GM12878 (cell line): ENCODE measurements at regions not wholly inside any gene's neighbourhood (a gene's known extent, or its start where the extent isn't known, plus 50 kb on each side); places are given as distances from the start of the nearest gene placed in this dataset.

ENCODE experiments used
- ATAC-seq: fragments of 200-7000 bp; cut with Tn5 transposase; 3 replicates; pipeline ENCODE4 v1.9.1; 2020; ENCODE audit warnings: mild to moderate bottlenecking, moderate library complexity
- BruUV-seq: library from RNA; stranded (reverse); fragments of 400-500 nt; replicated peaks from 2 replicates; lab custom pipeline; 2021; lab: Mats Ljungman, UMichigan
- CTCF ChIA-PET: fragments of 300-600 bp; sonication (Branson Sonifier 250); formaldehyde crosslinking; extraction: SDS; loops from one replicate; lab custom pipeline; 2021; ENCODE audit warnings: inconsistent platforms; lab: Yijun Ruan, JAX
- POLR2A ChIA-PET: fragments of 350-600 bp; formaldehyde crosslinking; extraction: SDS; loops from one replicate; lab custom pipeline; 2021; ENCODE audit warnings: inconsistent platforms; lab: Charles Lee
- RAD21 ChIA-PET: fragments of 300-600 bp; sonication (Branson Sonifier 250); formaldehyde crosslinking; loops from one replicate; lab custom pipeline; 2023; ENCODE audit warnings: antibody characterized with exemption; ENCODE audit not compliant: unreplicated experiment; lab: Charles Lee
- SMC1A ChIA-PET: fragments of 300-600 bp; sonication (Branson Sonifier 250); formaldehyde crosslinking; loops from one replicate; lab custom pipeline; 2023; ENCODE audit not compliant: unreplicated experiment, uncharacterized antibody; lab: Charles Lee
- DNase-seq: peaks from one replicate; pipeline ENCODE4 v3.0.0-alpha.2; 2011; ENCODE audit warnings: low read depth, low spot score
- FAIRE-seq: peaks from 3 replicates; lab custom pipeline; 2011; peaks lifted over from hg19 to GRCh38; lab: Jason Lieb, UNC
- H2AFZ ChIP-seq: 2 replicates; pipeline ENCODE4 v1.6.0; 2011; ENCODE audit warnings: low read depth, low read length, control low read depth; ENCODE audit not compliant: control insufficient read depth
- H3K27ac ChIP-seq: 2 replicates; pipeline ENCODE4 v1.5.1; 2011; ENCODE audit warnings: control low read depth; ENCODE audit not compliant: control insufficient read depth, insufficient read depth
- H3K27me3 ChIP-seq, 2 experiments: replicated peaks in 1 of 2; 2 replicates each; pipeline versions ENCODE4 v1.6.0 to v1.6.1; 2011; ENCODE audit warnings: low read length in 1 of 2; ENCODE audit not compliant: control insufficient read depth in 2 of 2, insufficient read depth in 2 of 2
- H3K36me3 ChIP-seq, 2 experiments: 2 replicates each; pipeline ENCODE4 v1.5.1; 2011; ENCODE audit warnings: low read length in 1 of 2; ENCODE audit not compliant: control insufficient read depth in 2 of 2, insufficient read depth in 2 of 2
- H3K4me1 ChIP-seq: 2 replicates; pipeline ENCODE4 v1.6.1; 2011; ENCODE audit warnings: mild to moderate bottlenecking, low read length, moderate library complexity, mixed read lengths; ENCODE audit not compliant: control insufficient read depth, insufficient read depth
- H3K4me2 ChIP-seq: 2 replicates; pipeline ENCODE4 v1.6.0; 2011; ENCODE audit warnings: control low read depth; ENCODE audit not compliant: control insufficient read depth, insufficient read depth
- H3K4me3 ChIP-seq: fragments of 200-600 bp; sonication (generic); 2 replicates; pipeline ENCODE4 v1.5.1; 2016
- H3K79me2 ChIP-seq: 2 replicates; pipeline ENCODE4 v1.6.0; 2011; ENCODE audit warnings: low read length; ENCODE audit not compliant: control insufficient read depth, insufficient read depth
- H3K9ac ChIP-seq: 2 replicates; pipeline ENCODE4 v1.8.0; 2011; ENCODE audit warnings: low read length, control low read depth, mixed read lengths; ENCODE audit not compliant: control insufficient read depth, insufficient read depth
- H3K9me3 ChIP-seq: replicated peaks from 3 replicates; pipeline ENCODE4 v1.5.1; 2011; ENCODE audit warnings: mild to moderate bottlenecking, low read length; ENCODE audit not compliant: control insufficient read depth, insufficient read depth
- H4K20me1 ChIP-seq: 2 replicates; pipeline ENCODE4 v1.6.0; 2011; ENCODE audit not compliant: control insufficient read depth, insufficient read depth
- CBX5 ChIP-seq: sonication (generic); IDR thresholded peaks from 2 replicates; pipeline ENCODE4 v1.6.1; 2016; ENCODE audit warnings: low read depth, moderate library complexity, mild to moderate bottlenecking, inconsistent platforms
- ETV6 ChIP-seq, 2 experiments: fragments of 450-650 bp in 1 of 2; IDR thresholded peaks in 1 of 2; conservative IDR thresholded peaks in 1 of 2; 2 replicates each; pipeline ENCODE4 v1.6.1; 2014; ENCODE audit warnings: antibody characterized with exemption in 1 of 2, borderline replicate concordance in 1 of 2, low read depth in 1 of 2, mild to moderate bottlenecking in 1 of 2, moderate library complexity in 1 of 2
- EZH2 ChIP-seq: IDR thresholded peaks from 2 replicates; pipeline ENCODE4 v1.6.1; 2012; ENCODE audit warnings: low read depth, mild to moderate bottlenecking, control low read depth, inconsistent platforms, low read length, borderline replicate concordance; ENCODE audit not compliant: control insufficient read depth
- NFXL1 ChIP-seq: fragments of 450-650 bp; IDR thresholded peaks from 2 replicates; pipeline ENCODE4 v1.6.1; 2017; ENCODE audit warnings: antibody characterized with exemption, mild to moderate bottlenecking, borderline replicate concordance
- NFYA ChIP-seq: IDR thresholded peaks from 2 replicates; pipeline ENCODE4 v1.6.1; 2011; ENCODE audit warnings: low read depth, mild to moderate bottlenecking, low read length, improper control_type of control experiment, borderline replicate concordance
- PAX8 ChIP-seq: fragments of 450-650 bp; IDR thresholded peaks from 2 replicates; pipeline ENCODE4 v1.6.1; 2017; ENCODE audit warnings: mild to moderate bottlenecking, moderate library complexity
- PKNOX1 ChIP-seq: fragments of 450-650 bp; IDR thresholded peaks from 2 replicates; pipeline ENCODE4 v1.6.1; 2016; ENCODE audit warnings: mild to moderate bottlenecking
- POLR2AphosphoS2 ChIP-seq: IDR thresholded peaks from 2 replicates; pipeline ENCODE4 v1.6.1; 2011; ENCODE audit warnings: low read depth, mild to moderate bottlenecking, low read length, improper control_type of control experiment, moderate library complexity
- SMC3 ChIP-seq: IDR thresholded peaks from 2 replicates; pipeline ENCODE4 v1.6.1; 2011; ENCODE audit warnings: low read length, improper control_type of control experiment, borderline replicate concordance
- SREBF1 ChIP-seq: IDR thresholded peaks from 2 replicates; pipeline ENCODE4 v1.6.1; 2012; ENCODE audit warnings: mild to moderate bottlenecking, low read length
- STAT3 ChIP-seq: IDR thresholded peaks from 2 replicates; pipeline ENCODE4 v1.6.1; 2011; ENCODE audit warnings: low read depth, low read length, improper control_type of control experiment
- SUPT20H ChIP-seq: IDR thresholded peaks from 2 replicates; pipeline ENCODE4 v1.6.1; 2011; ENCODE audit warnings: low read depth, mild to moderate bottlenecking, low read length, moderate library complexity, borderline replicate concordance; ENCODE audit not compliant: control insufficient read depth
- TCF12 ChIP-seq: IDR thresholded peaks from 2 replicates; pipeline ENCODE4 v1.6.1; 2011; ENCODE audit warnings: low read depth, mild to moderate bottlenecking, low read length
- ZZZ3 ChIP-seq: IDR thresholded peaks from 2 replicates; pipeline ENCODE4 v1.6.1; 2011; ENCODE audit warnings: low read depth; ENCODE audit not compliant: control insufficient read depth, insufficient read length
- WGBS: methylation state at CpG from one replicate; pipeline ENCODE4 v1.1.6; 2016; ENCODE audit warnings: low lambda C conversion rate; ENCODE audit not compliant: insufficient replicate concordance, insufficient coverage; ENCODE audit errors: missing lambda C conversion rate; 5-methylcytosine and 5-hydroxymethylcytosine counted together
- in situ Hi-C: fragments of 300-500 bp; cut with MboI; formaldehyde crosslinking; loops from 9 replicates; pipeline ENCODE4 v1.14.3; 2018; ENCODE audit warnings: mixed read lengths
- intact Hi-C: fragments of 100-400 bp; cut with micrococcal nuclease; formaldehyde crosslinking; loops from one replicate; pipeline ENCODE4 v1.14.2; 2022; ENCODE audit not compliant: unreplicated experiment

DNA sequence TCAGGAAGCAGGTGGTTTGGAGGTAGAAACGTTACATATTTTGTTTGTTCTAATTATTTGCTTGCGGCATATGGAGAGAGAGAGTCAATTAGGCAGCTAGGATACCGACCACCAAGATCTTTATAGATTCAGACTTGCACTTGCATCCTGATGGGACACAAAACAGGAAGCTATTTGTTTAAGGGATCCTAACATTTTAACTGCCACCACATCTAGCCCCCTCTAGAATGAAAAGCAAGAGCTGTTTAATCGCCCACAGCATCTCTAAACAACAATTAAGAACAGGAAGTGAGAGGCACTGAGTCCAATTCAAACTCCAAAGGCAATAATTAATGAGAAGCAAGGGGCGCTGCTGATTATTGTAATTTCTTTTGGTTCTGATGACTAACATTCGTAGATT is 182.0 kb upstream of the LINC00305 start:
- no peak overlapping the region for H3K27ac ChIP-seq
- H3K4me1 ChIP-seq, result no peaks in the 10 kb centered on the region
- no peak for DNase-seq
- ChIA-PET RAD21 (interaction anchor here (1.2 to 3.6 kb wide), 6 partner anchors 30 to 313 kb away, joined by 3 to 18 read pairs (median 4); no protein-coding TSS in a partner anchor), CTCF (interaction anchor here (0.6 to 3.5 kb wide), 17 partner anchors 16 to 312 kb away, joined by 3 to 25 read pairs (median 4); no protein-coding TSS in a partner anchor), POLR2A (interaction anchor here (1.1 kb wide), 1 partner anchor 204 kb away, joined by 3 read pairs; no protein-coding TSS in a partner anchor), SMC1A (interaction anchor here (0.6 to 2.6 kb wide), 14 partner anchors 9 to 313 kb away, joined by 3 to 11 read pairs (median 4); no protein-coding TSS in a partner anchor)
- no peaks in the 10 kb centered on the region for H3K36me3 ChIP-seq
- no peaks in the 10 kb centered on the region for H4K20me1 ChIP-seq
- no peak overlapping the region for H3K9ac ChIP-seq
- WGBS, result 19% methylated on average over 6 of the region's 6 CpGs
- no peaks in the 10 kb centered on the region for H3K9me3 ChIP-seq
- in situ Hi-C loops (no loop called here), intact Hi-C loops (loop anchor here (1.0 to 5.0 kb wide), 4 partner anchors 76 to 292 kb away; no protein-coding TSS in a partner anchor)
- peak; percentile 33; the same call in 2 of the 3 replicates for ATAC-seq
- H3K4me2 ChIP-seq, result no peak overlapping the region
- no TSS peak for BruUV-seq
- TF ChIP-seq STAT3 (no peak), TCF12 (no peak), POLR2AphosphoS2 (no peak)
- H3K79me2 ChIP-seq, result no peaks in the 10 kb centered on the region
- no peak overlapping the region for H2AFZ ChIP-seq
- no peaks in the 10 kb centered on the region for H3K27me3 ChIP-seq
- no peak overlapping the region for H3K4me3 ChIP-seq
- no peak for FAIRE-seq

DNA sequence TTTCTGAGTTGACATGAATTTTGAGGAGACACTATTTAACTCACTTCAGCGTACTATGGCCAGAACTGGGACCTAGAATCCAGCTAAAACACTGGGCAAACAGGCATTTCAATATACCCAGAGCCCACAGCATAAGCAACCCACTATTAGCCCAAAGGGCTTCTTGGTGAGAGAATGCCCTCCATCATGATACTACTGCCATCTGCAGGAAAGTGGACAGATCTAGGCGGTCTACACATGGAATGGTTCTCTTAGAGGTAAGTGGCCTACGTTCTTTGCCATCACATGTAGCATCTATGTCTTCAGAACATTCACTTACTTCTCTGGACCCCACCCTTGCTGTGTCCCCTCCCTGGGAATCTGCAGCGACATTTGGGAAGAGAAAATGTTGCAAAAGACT is 181.3 kb upstream of the LINC00305 start:
- BruUV-seq, result no TSS peak
- Histone ChIP-seq H3K36me3 (no peaks in the 10 kb centered on the region), H3K4me3 (no peak overlapping the region), H3K79me2 (no peaks in the 10 kb centered on the region), H2AFZ (no peak overlapping the region), H3K9me3 (no peaks in the 10 kb centered on the region), H3K27me3 (no peaks in the 10 kb centered on the region), H3K9ac (no peak overlapping the region), H3K27ac (no peak overlapping the region), H3K4me1 (no peaks in the 10 kb centered on the region), H4K20me1 (no peaks in the 10 kb centered on the region), H3K4me2 (no peak overlapping the region)
- 50% methylated on average over 4 of the region's 4 CpGs for WGBS
- ChIA-PET RAD21 (interaction anchor here (0.9 to 3.6 kb wide), 5 partner anchors 29 to 292 kb away, joined by 3 to 18 read pairs (median 3); no protein-coding TSS in a partner anchor), POLR2A (interaction anchor here (1.1 kb wide), 1 partner anchor 203 kb away, joined by 3 read pairs; no protein-coding TSS in a partner anchor), CTCF (interaction anchor here (0.9 to 3.5 kb wide), 15 partner anchors 16 to 312 kb away, joined by 3 to 25 read pairs (median 6); no protein-coding TSS in a partner anchor), SMC1A (interaction anchor here (0.6 to 2.6 kb wide), 14 partner anchors 20 to 312 kb away, joined by 3 to 10 read pairs (median 4); no protein-coding TSS in a partner anchor)
- peak; percentile 90 for ATAC-seq
- in situ Hi-C loops, result no loop called here
- no peak for DNase-seq
- intact Hi-C loops, result loop anchor here (1.0 to 5.0 kb wide), 4 partner anchors 77 to 291 kb away; no protein-coding TSS in a partner anchor
- no peak for FAIRE-seq
- TF ChIP-seq NFYA, result no peak
- TF ChIP-seq NFXL1, result no peak
- TF ChIP-seq SREBF1, result no peak
- TF ChIP-seq ZZZ3, result no peak
- TF ChIP-seq ETV6 (conservative IDR thresholded peaks at IDR 0.05 in 1 of 2, IDR thresholded peaks at IDR 0.05 in 1 of 2; ENCODE audit: borderline replicate concordance in 1 of 2, low read depth in 1 of 2), result no peak
- TF ChIP-seq PKNOX1, result no peak
- TF ChIP-seq SUPT20H, result no peak
- TF ChIP-seq PAX8, result no peak
- no peak for TF ChIP-seq CBX5
- TF ChIP-seq SMC3, result peak; percentile 27; the same call in 1 of the 2 replicates
- TF ChIP-seq EZH2, result no peak
